NCI-H1105 treated with DMSO at 0.1 percent for 48 hours (cell line): ENCODE measurements at regions not wholly inside any gene's neighbourhood (a gene's known extent, or its start where the extent isn't known, plus 50 kb on each side); places are given as distances from the start of the nearest gene placed in this dataset.

Experiments
- DNase-seq: peaks from one replicate; lab custom pipeline; 2025; lab: John Stamatoyannopoulos, UW

DNA sequence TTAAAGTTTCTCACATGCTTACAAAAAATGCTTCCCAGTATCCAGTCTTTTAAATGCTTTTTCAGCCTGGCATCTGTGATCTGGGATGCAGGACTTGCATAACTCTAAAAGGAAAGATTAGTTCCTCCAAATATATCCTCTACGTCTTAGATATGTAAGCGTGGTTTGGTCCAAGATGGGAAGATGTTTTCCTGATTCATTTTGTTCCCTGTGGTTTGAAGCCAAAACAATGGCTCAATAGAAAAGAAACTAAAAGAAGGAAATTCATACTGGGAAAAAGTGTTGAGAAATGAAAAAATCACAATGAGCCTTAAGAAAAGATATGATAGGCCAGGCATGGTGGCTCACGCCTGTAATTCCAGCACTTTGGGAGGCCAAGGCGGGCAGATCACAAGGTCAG, 1002.8 kb downstream of the NAALADL2 start:
- no peak for DNase-seq
